GM12878 (cell line): ENCODE measurements at regions not wholly inside any gene's neighbourhood (a gene's known extent, or its start where the extent isn't known, plus 50 kb on each side); places are given as distances from the start of the nearest gene placed in this dataset.

Experiments
- ATAC-seq: fragments of 200-7000 bp; cut with Tn5 transposase; 3 replicates; pipeline ENCODE4 v1.9.1; 2020; ENCODE audit warnings: mild to moderate bottlenecking, moderate library complexity
- BruUV-seq: library from RNA; stranded (reverse); fragments of 400-500 nt; replicated peaks from 2 replicates; lab custom pipeline; 2021; lab: Mats Ljungman, UMichigan
- CTCF ChIA-PET: fragments of 300-600 bp; sonication (Branson Sonifier 250); formaldehyde crosslinking; extraction: SDS; loops from one replicate; lab custom pipeline; 2021; ENCODE audit warnings: inconsistent platforms; lab: Yijun Ruan, JAX
- POLR2A ChIA-PET: fragments of 350-600 bp; formaldehyde crosslinking; extraction: SDS; loops from one replicate; lab custom pipeline; 2021; ENCODE audit warnings: inconsistent platforms; lab: Charles Lee
- RAD21 ChIA-PET: fragments of 300-600 bp; sonication (Branson Sonifier 250); formaldehyde crosslinking; loops from one replicate; lab custom pipeline; 2023; ENCODE audit warnings: antibody characterized with exemption; ENCODE audit not compliant: unreplicated experiment; lab: Charles Lee
- SMC1A ChIA-PET: fragments of 300-600 bp; sonication (Branson Sonifier 250); formaldehyde crosslinking; loops from one replicate; lab custom pipeline; 2023; ENCODE audit not compliant: unreplicated experiment, uncharacterized antibody; lab: Charles Lee
- DNase-seq: peaks from one replicate; pipeline ENCODE4 v3.0.0-alpha.2; 2011; ENCODE audit warnings: low read depth, low spot score
- FAIRE-seq: peaks from 3 replicates; lab custom pipeline; 2011; peaks lifted over from hg19 to GRCh38; lab: Jason Lieb, UNC
- H2AFZ ChIP-seq: 2 replicates; pipeline ENCODE4 v1.6.0; 2011; ENCODE audit warnings: low read depth, low read length, control low read depth; ENCODE audit not compliant: control insufficient read depth
- H3K27ac ChIP-seq: 2 replicates; pipeline ENCODE4 v1.5.1; 2011; ENCODE audit warnings: control low read depth; ENCODE audit not compliant: control insufficient read depth, insufficient read depth
- H3K27me3 ChIP-seq, 2 experiments: replicated peaks in 1 of 2; 2 replicates each; pipeline versions ENCODE4 v1.6.0 to v1.6.1; 2011; ENCODE audit warnings: low read length in 1 of 2; ENCODE audit not compliant: control insufficient read depth in 2 of 2, insufficient read depth in 2 of 2
- H3K36me3 ChIP-seq, 2 experiments: 2 replicates each; pipeline ENCODE4 v1.5.1; 2011; ENCODE audit warnings: low read length in 1 of 2; ENCODE audit not compliant: control insufficient read depth in 2 of 2, insufficient read depth in 2 of 2
- H3K4me1 ChIP-seq: 2 replicates; pipeline ENCODE4 v1.6.1; 2011; ENCODE audit warnings: mild to moderate bottlenecking, low read length, moderate library complexity, mixed read lengths; ENCODE audit not compliant: control insufficient read depth, insufficient read depth
- H3K4me2 ChIP-seq: 2 replicates; pipeline ENCODE4 v1.6.0; 2011; ENCODE audit warnings: control low read depth; ENCODE audit not compliant: control insufficient read depth, insufficient read depth
- H3K4me3 ChIP-seq: fragments of 200-600 bp; sonication (generic); 2 replicates; pipeline ENCODE4 v1.5.1; 2016
- H3K79me2 ChIP-seq: 2 replicates; pipeline ENCODE4 v1.6.0; 2011; ENCODE audit warnings: low read length; ENCODE audit not compliant: control insufficient read depth, insufficient read depth
- H3K9ac ChIP-seq: 2 replicates; pipeline ENCODE4 v1.8.0; 2011; ENCODE audit warnings: low read length, control low read depth, mixed read lengths; ENCODE audit not compliant: control insufficient read depth, insufficient read depth
- H3K9me3 ChIP-seq: replicated peaks from 3 replicates; pipeline ENCODE4 v1.5.1; 2011; ENCODE audit warnings: mild to moderate bottlenecking, low read length; ENCODE audit not compliant: control insufficient read depth, insufficient read depth
- H4K20me1 ChIP-seq: 2 replicates; pipeline ENCODE4 v1.6.0; 2011; ENCODE audit not compliant: control insufficient read depth, insufficient read depth
- ASH2L ChIP-seq: fragments of 300-600, 200-600 bp; sonication (generic); IDR thresholded peaks from 2 replicates; pipeline ENCODE4 v1.6.1; 2017; ENCODE audit warnings: low read depth, mild to moderate bottlenecking, borderline replicate concordance
- CHD1 ChIP-seq: IDR thresholded peaks from 2 replicates; pipeline ENCODE4 v1.6.1; 2012; ENCODE audit warnings: low read depth, low read length, improper control_type of control experiment
- CREM ChIP-seq: IDR thresholded peaks from 2 replicates; pipeline ENCODE4 v1.6.1; 2014; ENCODE audit warnings: antibody characterized with exemption, low read depth
- DPF2 ChIP-seq: fragments of 450-650 bp; IDR thresholded peaks from 2 replicates; pipeline ENCODE4 v1.6.1; 2017; ENCODE audit warnings: mild to moderate bottlenecking
- EZH2 ChIP-seq: IDR thresholded peaks from 2 replicates; pipeline ENCODE4 v1.6.1; 2012; ENCODE audit warnings: low read depth, mild to moderate bottlenecking, control low read depth, inconsistent platforms, low read length, borderline replicate concordance; ENCODE audit not compliant: control insufficient read depth
- IKZF1 ChIP-seq: fragments of 450-650 bp; conservative IDR thresholded peaks from 2 replicates; pipeline ENCODE4 v1.6.1; 2017; ENCODE audit warnings: antibody characterized with exemption, mild to moderate bottlenecking
- KLF5 ChIP-seq: fragments of 450-650 bp; IDR thresholded peaks from 2 replicates; pipeline ENCODE4 v1.6.1; 2014; ENCODE audit warnings: mild to moderate bottlenecking; ENCODE audit not compliant: partially characterized antibody
- NBN ChIP-seq: fragments of 450-650 bp; IDR thresholded peaks from 2 replicates; pipeline ENCODE4 v1.6.1; 2016
- RELA ChIP-seq: fragments of 450-650 bp; IDR thresholded peaks from 2 replicates; pipeline ENCODE4 v1.8.0; 2014; ENCODE audit warnings: borderline replicate concordance; ENCODE audit not compliant: partially characterized antibody
- RUNX3 ChIP-seq: IDR thresholded peaks from 2 replicates; pipeline ENCODE4 v1.6.1; 2012; ENCODE audit warnings: low read length, inconsistent platforms
- WGBS: methylation state at CpG from one replicate; pipeline ENCODE4 v1.1.6; 2016; ENCODE audit warnings: low lambda C conversion rate; ENCODE audit not compliant: insufficient replicate concordance, insufficient coverage; ENCODE audit errors: missing lambda C conversion rate; 5-methylcytosine and 5-hydroxymethylcytosine counted together
- in situ Hi-C: fragments of 300-500 bp; cut with MboI; formaldehyde crosslinking; loops from 9 replicates; pipeline ENCODE4 v1.14.3; 2018; ENCODE audit warnings: mixed read lengths
- intact Hi-C: fragments of 100-400 bp; cut with micrococcal nuclease; formaldehyde crosslinking; loops from one replicate; pipeline ENCODE4 v1.14.2; 2022; ENCODE audit not compliant: unreplicated experiment
- TF ChIP-seq, protein P1 (sequence below): fragments of 450-650 bp; IDR thresholded peaks from 2 replicates; pipeline ENCODE4 v1.6.1; 2018; ENCODE audit warnings: borderline replicate concordance, mild to moderate bottlenecking; ENCODE audit not compliant: partially characterized antibody
- TF ChIP-seq, protein P2 (sequence below), 3 experiments: IDR thresholded peaks in 2 of 3; conservative IDR thresholded peaks in 1 of 3; 2 replicates each; pipeline ENCODE4 v1.5.1; 2011; ENCODE audit warnings: low read depth in 3 of 3, low read length in 3 of 3, mild to moderate bottlenecking in 3 of 3, control low read depth in 2 of 3, moderate library complexity in 2 of 3, inconsistent platforms in 1 of 3, mixed read lengths in 1 of 3; ENCODE audit not compliant: control insufficient read depth in 2 of 3, insufficient read depth in 1 of 3; ENCODE audit errors: extremely low read depth in 1 of 3
- TF ChIP-seq, protein P3 (sequence below): IDR thresholded peaks from 2 replicates; pipeline ENCODE4 v1.6.1; 2012; ENCODE audit warnings: low read depth, low read length, improper control_type of control experiment
- TF ChIP-seq, protein P4 (sequence below): IDR thresholded peaks from 2 replicates; pipeline ENCODE4 v1.6.1; 2012; ENCODE audit warnings: low read length, inconsistent platforms

DNA sequence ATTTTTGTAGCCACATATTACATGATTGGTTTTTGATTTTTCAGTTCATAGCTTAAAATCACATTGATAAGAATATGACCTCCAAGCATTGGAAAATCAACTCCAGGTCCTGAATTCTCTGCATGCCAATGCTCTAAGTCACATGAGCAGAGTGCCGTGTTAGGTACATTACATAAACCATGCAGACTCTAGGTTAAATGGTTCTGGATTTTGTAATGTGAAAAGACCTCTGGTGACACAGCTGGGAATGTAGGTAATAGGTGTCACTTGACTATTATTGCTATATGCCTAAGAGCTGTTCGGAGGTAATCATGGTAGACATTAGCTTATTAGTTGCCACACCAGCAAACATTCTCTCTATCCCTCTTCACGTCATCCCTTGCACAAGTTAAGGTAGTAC lies 231.1 kb upstream of the SALL1 start:
- ChIA-PET CTCF (no interaction called here), SMC1A (interaction anchor here (1.7 kb wide), 1 partner anchor 9 kb away, joined by 3 read pairs; no protein-coding TSS in a partner anchor), RAD21 (interaction anchor here (1.3 kb wide), 1 partner anchor 9 kb away, joined by 4 read pairs; no protein-coding TSS in a partner anchor), POLR2A (interaction anchor here (0.5 kb wide), 1 partner anchor 11 kb away, joined by 7 read pairs; no protein-coding TSS in a partner anchor)
- H3K27me3 ChIP-seq: no peaks in the 10 kb centered on the region
- ATAC-seq (no peak), FAIRE-seq (no peak), DNase-seq (no peak)
- H3K9me3 ChIP-seq: no peaks in the 10 kb centered on the region
- no peaks in the 10 kb centered on the region for H3K4me1 ChIP-seq
- no peaks in the 10 kb centered on the region for H3K79me2 ChIP-seq
- H3K27ac ChIP-seq: no peak overlapping the region
- BruUV-seq: no TSS peak
- H3K4me2 ChIP-seq: no peak overlapping the region
- H3K9ac ChIP-seq: no peak overlapping the region
- intact Hi-C loops: no loop called here
- in situ Hi-C loops: no loop called here
- no peaks in the 10 kb centered on the region for H3K36me3 ChIP-seq
- no peak overlapping the region for H2AFZ ChIP-seq
- TF ChIP-seq CHD1 (no peak), CREM (no peak), NBN (no peak), EZH2 (no peak), IKZF1 (no peak), RUNX3 (no peak), KLF5 (no peak), DPF2 (no peak), RELA (no peak), ASH2L (no peak)
- TF ChIP-seq, protein P1, sequence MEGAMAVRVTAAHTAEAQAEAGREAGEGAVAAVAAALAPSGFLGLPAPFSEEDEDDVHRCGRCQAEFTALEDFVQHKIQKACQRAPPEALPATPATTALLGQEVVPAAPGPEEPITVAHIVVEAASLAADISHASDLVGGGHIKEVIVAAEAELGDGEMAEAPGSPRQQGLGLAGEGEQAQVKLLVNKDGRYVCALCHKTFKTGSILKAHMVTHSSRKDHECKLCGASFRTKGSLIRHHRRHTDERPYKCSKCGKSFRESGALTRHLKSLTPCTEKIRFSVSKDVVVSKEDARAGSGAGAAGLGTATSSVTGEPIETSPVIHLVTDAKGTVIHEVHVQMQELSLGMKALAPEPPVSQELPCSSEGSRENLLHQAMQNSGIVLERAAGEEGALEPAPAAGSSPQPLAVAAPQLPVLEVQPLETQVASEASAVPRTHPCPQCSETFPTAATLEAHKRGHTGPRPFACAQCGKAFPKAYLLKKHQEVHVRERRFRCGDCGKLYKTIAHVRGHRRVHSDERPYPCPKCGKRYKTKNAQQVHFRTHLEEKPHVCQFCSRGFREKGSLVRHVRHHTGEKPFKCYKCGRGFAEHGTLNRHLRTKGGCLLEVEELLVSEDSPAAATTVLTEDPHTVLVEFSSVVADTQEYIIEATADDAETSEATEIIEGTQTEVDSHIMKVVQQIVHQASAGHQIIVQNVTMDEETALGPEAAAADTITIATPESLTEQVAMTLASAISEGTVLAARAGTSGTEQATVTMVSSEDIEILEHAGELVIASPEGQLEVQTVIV: no peak
- TF ChIP-seq, protein P2, sequence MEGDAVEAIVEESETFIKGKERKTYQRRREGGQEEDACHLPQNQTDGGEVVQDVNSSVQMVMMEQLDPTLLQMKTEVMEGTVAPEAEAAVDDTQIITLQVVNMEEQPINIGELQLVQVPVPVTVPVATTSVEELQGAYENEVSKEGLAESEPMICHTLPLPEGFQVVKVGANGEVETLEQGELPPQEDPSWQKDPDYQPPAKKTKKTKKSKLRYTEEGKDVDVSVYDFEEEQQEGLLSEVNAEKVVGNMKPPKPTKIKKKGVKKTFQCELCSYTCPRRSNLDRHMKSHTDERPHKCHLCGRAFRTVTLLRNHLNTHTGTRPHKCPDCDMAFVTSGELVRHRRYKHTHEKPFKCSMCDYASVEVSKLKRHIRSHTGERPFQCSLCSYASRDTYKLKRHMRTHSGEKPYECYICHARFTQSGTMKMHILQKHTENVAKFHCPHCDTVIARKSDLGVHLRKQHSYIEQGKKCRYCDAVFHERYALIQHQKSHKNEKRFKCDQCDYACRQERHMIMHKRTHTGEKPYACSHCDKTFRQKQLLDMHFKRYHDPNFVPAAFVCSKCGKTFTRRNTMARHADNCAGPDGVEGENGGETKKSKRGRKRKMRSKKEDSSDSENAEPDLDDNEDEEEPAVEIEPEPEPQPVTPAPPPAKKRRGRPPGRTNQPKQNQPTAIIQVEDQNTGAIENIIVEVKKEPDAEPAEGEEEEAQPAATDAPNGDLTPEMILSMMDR (IDR thresholded peaks at IDR 0.05 in 2 of 3, conservative IDR thresholded peaks at IDR 0.05 in 1 of 3; ENCODE audit: control insufficient read depth in 2 of 3, extremely low read depth in 1 of 3, insufficient read depth in 1 of 3, low read depth in 3 of 3, low read length in 3 of 3): no peak
- TF ChIP-seq, protein P3, sequence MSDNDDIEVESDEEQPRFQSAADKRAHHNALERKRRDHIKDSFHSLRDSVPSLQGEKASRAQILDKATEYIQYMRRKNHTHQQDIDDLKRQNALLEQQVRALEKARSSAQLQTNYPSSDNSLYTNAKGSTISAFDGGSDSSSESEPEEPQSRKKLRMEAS: no peak
- TF ChIP-seq, protein P4, sequence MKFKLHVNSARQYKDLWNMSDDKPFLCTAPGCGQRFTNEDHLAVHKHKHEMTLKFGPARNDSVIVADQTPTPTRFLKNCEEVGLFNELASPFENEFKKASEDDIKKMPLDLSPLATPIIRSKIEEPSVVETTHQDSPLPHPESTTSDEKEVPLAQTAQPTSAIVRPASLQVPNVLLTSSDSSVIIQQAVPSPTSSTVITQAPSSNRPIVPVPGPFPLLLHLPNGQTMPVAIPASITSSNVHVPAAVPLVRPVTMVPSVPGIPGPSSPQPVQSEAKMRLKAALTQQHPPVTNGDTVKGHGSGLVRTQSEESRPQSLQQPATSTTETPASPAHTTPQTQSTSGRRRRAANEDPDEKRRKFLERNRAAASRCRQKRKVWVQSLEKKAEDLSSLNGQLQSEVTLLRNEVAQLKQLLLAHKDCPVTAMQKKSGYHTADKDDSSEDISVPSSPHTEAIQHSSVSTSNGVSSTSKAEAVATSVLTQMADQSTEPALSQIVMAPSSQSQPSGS: no peak
- 2% methylated on average over 3 of the region's 3 CpGs for WGBS
- no peak overlapping the region for H3K4me3 ChIP-seq
- no peaks in the 10 kb centered on the region for H4K20me1 ChIP-seq
